Epidermal melanocyte (primary cell): ENCODE measurements at regions not wholly inside any gene's neighbourhood (a gene's known extent, or its start where the extent isn't known, plus 50 kb on each side); places are given as distances from the start of the nearest gene placed in this dataset.
A peak's percentile ranks its signal among the peaks of the same experiment; 100 is the strongest.
"Not testable (repeated sequence)": the region's sequence is repeated elsewhere in the genome, so short reads cannot be mapped to it uniquely, and the experiment has no call there.

ENCODE experiments used
- DNase-seq: peaks from one replicate; pipeline ENCODE4 v3.0.0; 2011; ENCODE audit warnings: low spot score; ENCODE audit not compliant: insufficient read length

DNA sequence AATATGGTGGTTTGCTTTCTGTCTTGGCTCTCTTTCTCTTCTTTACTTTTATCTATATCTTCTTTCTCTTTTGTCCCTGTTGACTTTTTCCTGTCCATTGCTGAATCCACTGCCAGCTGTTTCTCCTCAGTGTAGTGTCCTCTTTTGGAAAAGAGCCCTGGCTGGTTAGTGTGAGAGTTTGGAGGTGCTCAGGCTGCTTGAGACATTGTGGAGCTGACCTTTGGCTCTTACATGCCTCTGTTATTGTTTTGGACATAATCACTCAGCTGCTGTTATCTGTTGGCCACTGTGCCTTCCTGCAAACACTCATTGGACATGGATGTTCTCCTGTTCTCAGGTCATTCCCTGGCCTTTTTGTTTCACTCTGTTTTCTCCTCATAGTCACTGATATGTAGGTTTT lies 295.4 kb upstream of the RIOK2 start:
- DNase-seq: no peak

GRCh38 chr5:97480313-97480712 lies 297.3 kb upstream of the RIOK2 start:
- DNase-seq: no peak

DNA sequence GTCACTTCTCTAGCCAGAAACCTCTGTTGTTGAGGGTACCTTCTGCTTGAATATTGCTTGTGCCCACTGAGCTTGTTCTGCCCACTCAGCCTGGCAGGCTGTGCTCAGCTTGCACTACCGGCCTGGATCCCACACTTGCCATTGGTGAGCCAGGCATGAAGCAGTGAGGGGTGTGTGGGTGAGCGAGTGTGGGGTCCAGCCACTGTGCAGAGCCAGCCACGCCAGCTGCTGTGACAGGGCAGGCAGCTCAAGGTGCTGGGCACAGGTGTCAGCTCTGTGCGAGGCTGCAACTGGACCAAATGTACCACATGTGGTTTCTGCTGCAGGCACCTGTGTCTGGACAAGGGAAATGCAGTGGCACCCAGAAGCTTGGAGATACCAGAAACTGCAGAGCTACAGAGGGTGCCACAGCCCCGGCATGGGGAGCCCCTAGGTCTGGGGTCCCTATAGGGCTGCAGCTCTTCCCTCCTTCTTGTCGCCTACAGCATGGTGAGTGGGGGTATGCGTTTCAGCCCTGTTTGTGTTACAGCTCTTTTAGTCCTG lies 305.1 kb upstream of the RIOK2 start:
- DNase-seq: no peak

GRCh38 chr5:97489010-97489840 lies 306.2 kb upstream of the RIOK2 start:
- no peak for DNase-seq

- DNase-seq: no peak
These were observed 311.4 kb upstream of the RIOK2 start for GRCh38 chr5:97494465-97494864.

- DNase-seq: no peak
These were observed 312.3 kb upstream of the RIOK2 start for GRCh38 chr5:97495301-97495700.

DNA sequence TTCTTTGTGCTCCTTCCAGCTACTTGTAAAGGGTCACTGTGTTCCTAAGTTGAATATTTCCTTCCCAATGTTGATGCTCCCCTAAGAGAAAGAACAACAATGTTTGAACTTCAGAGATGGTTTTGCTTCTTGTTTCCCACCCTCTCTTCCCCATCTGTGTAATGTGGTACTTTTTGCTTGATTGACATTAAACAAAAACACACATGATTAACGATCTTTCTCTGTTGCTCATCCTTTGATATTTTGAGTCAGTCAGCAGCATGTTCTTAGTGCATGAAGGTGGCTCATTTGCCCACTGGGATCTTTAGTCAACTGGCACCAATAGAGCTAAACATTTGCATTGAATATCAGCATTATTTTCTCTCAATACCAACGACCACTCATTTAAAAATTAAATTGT lies 313.0 kb upstream of the RIOK2 start:
- DNase-seq: no peak

GRCh38 chr5:97498657-97499056 lies 315.6 kb upstream of the RIOK2 start:
- no peak for DNase-seq

DNA sequence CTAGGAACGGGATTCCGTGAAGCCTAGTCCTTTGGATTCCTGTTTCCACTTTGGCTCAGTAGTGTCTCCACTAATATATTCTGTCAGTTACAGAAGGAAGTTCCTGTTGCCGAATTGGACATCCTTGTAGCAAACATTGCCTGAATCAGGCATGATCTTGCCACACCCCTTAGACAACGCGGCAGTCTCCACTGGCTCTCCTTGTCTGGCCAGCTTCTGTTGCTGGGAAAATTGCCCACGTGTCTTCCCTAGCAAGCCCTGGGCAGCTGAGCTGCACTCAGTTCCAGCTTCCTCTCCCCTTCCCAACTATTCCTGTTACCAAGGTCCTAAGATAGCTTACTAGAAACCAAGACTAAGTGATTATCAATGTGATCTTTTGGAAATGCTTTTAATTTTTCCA lies 316.6 kb upstream of the RIOK2 start:
- no peak for DNase-seq

GRCh38 chr5:97501286-97501964 lies 318.4 kb upstream of the RIOK2 start:
- DNase-seq: no peak

DNA sequence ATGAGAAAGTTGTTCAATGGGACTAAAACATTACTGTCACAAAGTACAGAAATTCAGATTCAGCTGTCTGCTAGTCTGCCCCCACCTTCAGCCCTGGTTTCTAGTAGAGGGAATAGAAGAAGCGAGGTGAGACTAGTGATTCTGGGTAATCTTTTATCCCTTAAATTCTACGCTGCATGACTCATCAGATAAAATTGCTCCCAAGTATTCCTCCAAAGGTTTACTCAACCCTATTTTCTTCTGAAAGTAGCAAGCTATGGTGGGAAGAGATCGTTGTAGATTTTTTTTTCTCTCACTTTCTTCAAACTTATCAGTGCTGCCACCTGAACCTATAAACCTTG lies 318.9 kb upstream of the RIOK2 start:
- no peak for DNase-seq

- no peak for DNase-seq
These were observed 325.8 kb upstream of the RIOK2 start for GRCh38 chr5:97508864-97509263.

GRCh38 chr5:97519565-97519964 lies 336.5 kb upstream of the RIOK2 start:
- DNase-seq: not testable (repeated sequence)

DNA sequence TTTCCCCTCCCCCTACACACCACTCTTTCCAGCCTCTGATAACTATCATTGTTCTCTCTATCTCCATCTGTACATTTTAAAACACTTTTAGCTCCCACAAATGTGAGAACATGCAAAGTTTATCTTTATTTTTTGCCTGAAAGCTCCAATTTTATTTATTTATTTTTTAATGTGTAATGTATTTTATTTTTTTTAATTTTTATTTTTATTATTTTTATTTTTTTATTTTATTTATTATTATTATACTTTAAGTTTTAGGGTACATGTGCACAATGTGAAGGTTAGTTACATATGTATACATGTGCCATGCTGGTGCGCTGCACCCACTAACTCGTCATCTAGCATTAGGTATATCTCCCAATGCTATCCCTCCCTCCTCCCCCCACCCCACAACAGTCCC lies 340.3 kb upstream of the RIOK2 start:
- not testable (repeated sequence) for DNase-seq

DNA sequence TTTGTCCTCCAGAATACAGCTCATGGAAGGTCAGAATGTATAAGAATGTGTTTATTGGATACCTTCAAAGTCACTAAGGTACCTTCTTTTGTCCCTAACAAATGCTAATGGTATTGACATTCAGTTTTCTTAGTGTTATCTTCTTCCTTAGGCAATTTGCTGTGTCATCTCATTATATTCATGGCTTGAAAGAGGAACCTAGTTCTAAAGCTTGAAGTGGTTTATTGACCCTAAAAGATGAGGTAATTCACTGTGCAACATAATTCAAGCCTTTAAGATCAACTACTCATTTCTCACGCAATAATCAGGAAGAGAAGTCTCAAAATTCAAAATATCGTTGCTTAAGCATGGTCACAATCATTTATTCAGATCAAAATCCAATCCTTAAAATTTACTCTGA lies 342.7 kb upstream of the RIOK2 start:
- no peak for DNase-seq

GRCh38 chr5:97528941-97529340 lies 345.9 kb upstream of the RIOK2 start:
- DNase-seq: no peak

GRCh38 chr5:97529354-97529985 lies 346.4 kb upstream of the RIOK2 start:
- DNase-seq: no peak

GRCh38 chr5:97531549-97531948 lies 348.5 kb upstream of the RIOK2 start:
- no peak for DNase-seq

DNA sequence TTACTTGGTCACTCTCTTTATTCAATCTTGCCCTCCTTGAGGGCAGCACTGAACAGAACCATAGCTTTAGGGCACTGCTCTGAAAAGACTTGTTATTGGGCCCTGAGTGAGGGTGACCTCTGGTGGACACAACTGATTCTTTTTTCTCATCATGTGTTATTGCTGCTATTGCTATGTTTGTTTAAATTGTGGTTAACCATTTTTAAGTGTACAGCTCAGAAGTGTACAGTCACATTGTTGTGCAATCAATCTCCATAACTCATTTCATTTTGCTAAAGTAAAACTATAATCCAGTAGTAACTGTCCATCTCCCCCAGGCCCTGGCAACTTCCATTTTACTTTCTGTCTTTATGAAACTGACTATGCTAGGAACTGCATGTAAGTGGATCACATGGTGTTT lies 351.1 kb upstream of the RIOK2 start:
- DNase-seq: peak; percentile 51

GRCh38 chr5:97536683-97537082 lies 353.6 kb upstream of the RIOK2 start:
- no peak for DNase-seq

- no peak for DNase-seq
These were observed 355.9 kb upstream of the RIOK2 start for GRCh38 chr5:97538912-97539311.

- DNase-seq: no peak
These were observed 358.8 kb upstream of the RIOK2 start for GRCh38 chr5:97541864-97542263.
